GM18498 (cell line): ENCODE measurements at regions not wholly inside any gene's neighbourhood (a gene's known extent, or its start where the extent isn't known, plus 50 kb on each side); places are given as distances from the start of the nearest gene placed in this dataset.
"Not testable (repeated sequence)": the region's sequence is repeated elsewhere in the genome, so short reads cannot be mapped to it uniquely, and the experiment has no call there.

Source experiments
- ATAC-seq: cut with Tn5 transposase; IDR thresholded peaks from one replicate; pipeline ENCODE4 v1.9.1; 2021; ENCODE audit warnings: mild to moderate bottlenecking, moderate library complexity; ENCODE audit not compliant: unreplicated experiment

GRCh38 chr6:40888456-40888990 lies 150.5 kb downstream of the UNC5CL start:
- no peak for ATAC-seq

- ATAC-seq = no peak
These were observed 151.2 kb downstream of the UNC5CL start for GRCh38 chr6:40887792-40888340.

GRCh38 chr6:40887079-40887791 lies 151.8 kb downstream of the UNC5CL start:
- no peak for ATAC-seq

- ATAC-seq = no peak
These were observed 153.8 kb downstream of the UNC5CL start for GRCh38 chr6:40885139-40885774.

- no peak for ATAC-seq
These were observed 156.6 kb downstream of the UNC5CL start for GRCh38 chr6:40882323-40882997.

GRCh38 chr6:40881501-40881900 lies 157.5 kb downstream of the UNC5CL start:
- no peak for ATAC-seq

GRCh38 chr6:40880906-40881305 lies 158.1 kb downstream of the UNC5CL start:
- no peak for ATAC-seq

- ATAC-seq = no peak
These were observed 159.9 kb downstream of the UNC5CL start for GRCh38 chr6:40879169-40879568.

GRCh38 chr6:40877362-40877761 lies 161.7 kb downstream of the UNC5CL start:
- no peak for ATAC-seq

GRCh38 chr6:40876336-40876735 lies 162.7 kb downstream of the UNC5CL start:
- no peak for ATAC-seq

- ATAC-seq = no peak
These were observed 164.5 kb downstream of the UNC5CL start for GRCh38 chr6:40874495-40874894.

GRCh38 chr6:40871424-40871823 lies 167.6 kb downstream of the UNC5CL start:
- ATAC-seq = no peak

GRCh38 chr6:40868089-40868865 lies 170.7 kb downstream of the UNC5CL start:
- not testable (repeated sequence) for ATAC-seq

GRCh38 chr6:40867527-40867926 lies 171.5 kb downstream of the UNC5CL start:
- not testable (repeated sequence) for ATAC-seq

- ATAC-seq = not testable (repeated sequence)
These were observed 173.8 kb downstream of the UNC5CL start for GRCh38 chr6:40865259-40865658.

- no peak for ATAC-seq
These were observed 178.6 kb downstream of the UNC5CL start for GRCh38 chr6:40860443-40860842.

- ATAC-seq = no peak
These were observed 182.8 kb downstream of the UNC5CL start for GRCh38 chr6:40856271-40856670.

GRCh38 chr6:40855168-40855880 lies 183.7 kb downstream of the UNC5CL start:
- ATAC-seq = no peak

- no peak for ATAC-seq
These were observed 184.4 kb downstream of the UNC5CL start for GRCh38 chr6:40854592-40854991.

- no peak for ATAC-seq
These were observed 186.1 kb downstream of the UNC5CL start for GRCh38 chr6:40852779-40853373.
